Adrenal gland (tissue), 5 donors: ENCODE measurements at regions not wholly inside any gene's neighbourhood (a gene's known extent, or its start where the extent isn't known, plus 50 kb on each side); places are given as distances from the start of the nearest gene placed in this dataset.

Experiments
- CTCF ChIP-seq, 6 experiments: fragments of 450-650 bp in 4 of 6; fragments of 200-600 bp in 2 of 6; sonication (generic) in 1 of 6; IDR thresholded peaks; 1 replicate in 5 of 6; 2 replicates in 1 of 6; pipeline versions ENCODE4 v1.5.1 to v1.8.0; 2016 to 2021; ENCODE audit warnings: antibody characterized with exemption in 6 of 6, mild to moderate bottlenecking in 2 of 6, moderate library complexity in 1 of 6
- POLR2A ChIP-seq, 2 donors: fragments of 450-650 bp; IDR thresholded peaks; one replicate each; pipeline ENCODE4 v1.6.1; 2017; ENCODE audit warnings: antibody characterized with exemption in 2 of 2, mild to moderate bottlenecking in 2 of 2, moderate library complexity in 1 of 2
- donor health status: DM: no; HTN: no; CAD: no.

DNA sequence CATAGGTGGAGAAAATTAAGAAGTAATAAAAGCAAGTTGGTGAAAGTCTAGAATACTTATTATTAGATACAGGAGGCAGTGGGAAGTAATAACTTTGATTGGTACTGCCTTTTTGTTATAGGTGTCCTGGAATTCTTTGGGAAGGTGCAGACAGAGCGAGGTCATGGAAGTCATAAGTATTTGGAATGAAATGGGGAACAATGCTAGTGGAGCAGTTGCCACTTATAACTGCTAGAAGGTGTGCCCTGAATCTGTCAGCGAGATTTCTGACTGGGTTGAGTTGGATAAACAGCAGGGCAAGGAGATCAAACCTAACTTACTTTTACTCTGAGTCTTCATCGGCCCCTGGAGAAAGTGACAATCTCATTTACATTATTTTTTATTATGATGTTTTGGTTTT lies 69.6 kb downstream of the LHX9 start:
- TF ChIP-seq CTCF (IDR thresholded peaks at IDR 0.05) = no peak
- no peak for TF ChIP-seq POLR2A (IDR thresholded peaks at IDR 0.05)
